ENCODE measurements at regions not wholly inside any gene's neighbourhood (a gene's known extent, or its start where the extent isn't known, plus 50 kb on each side); places are given as distances from the start of the nearest gene placed in this dataset.

- DNase-seq, result no peak
- Mint-ChIP-seq H3K36me3 (ENCODE audit: low read depth) (no peaks in the 10 kb centered on the region), H3K9me3 (peaks cover 35% of the 10 kb centered on the region), H3K4me1 (ENCODE audit: low read depth) (no peaks in the 10 kb centered on the region), H3K27ac (no peak overlapping the region), H3K27me3 (ENCODE audit: insufficient read depth) (no peaks in the 10 kb centered on the region), H3K4me3 (no peak overlapping the region)
- TF ChIP-seq CTCF (IDR thresholded peaks at IDR 0.05), result no peak
These were observed 917.0 kb downstream of the LRFN5 start for GRCh38 chr14:42523666-42524065.

- H3K27me3 Mint-ChIP-seq (ENCODE audit: insufficient read depth), result no peaks in the 10 kb centered on the region
These were observed 911.3 kb downstream of the LRFN5 start for GRCh38 chr14:42517806-42518500.

GRCh38 chr14:42513837-42514236, 907.2 kb downstream of the LRFN5 start:
- Mint-ChIP-seq H3K36me3 (ENCODE audit: low read depth) (peaks cover 6% of the 10 kb centered on the region; the same call in 1 of the 2 replicates), H3K9me3 (peaks cover 36% of the 10 kb centered on the region), H3K4me3 (no peak overlapping the region), H3K27ac (no peak overlapping the region), H3K27me3 (ENCODE audit: insufficient read depth) (no peaks in the 10 kb centered on the region), H3K4me1 (ENCODE audit: low read depth) (no peaks in the 10 kb centered on the region)
- no peak for TF ChIP-seq CTCF (IDR thresholded peaks at IDR 0.05)
- no peak for DNase-seq

More at GRCh38 chr14:42517806-42518500, 911.3 kb downstream of the LRFN5 start:
- Mint-ChIP-seq H3K36me3 (ENCODE audit: low read depth) (peaks cover 6% of the 10 kb centered on the region; the same call in 1 of the 2 replicates), H3K4me1 (ENCODE audit: low read depth) (no peaks in the 10 kb centered on the region), H3K9me3 (peaks cover 55% of the 10 kb centered on the region), H3K4me3 (no peak overlapping the region), H3K27ac (no peak overlapping the region)
- TF ChIP-seq CTCF (IDR thresholded peaks at IDR 0.05), result no peak
- no peak for DNase-seq

GRCh38 chr14:42510071-42510470, 903.4 kb downstream of the LRFN5 start:
- Mint-ChIP-seq H3K4me3 (no peak overlapping the region), H3K9me3 (peaks cover 36% of the 10 kb centered on the region), H3K27ac (no peak overlapping the region), H3K27me3 (ENCODE audit: insufficient read depth) (no peaks in the 10 kb centered on the region; the same call in 1 of the 2 replicates), H3K36me3 (ENCODE audit: low read depth) (no peaks in the 10 kb centered on the region), H3K4me1 (ENCODE audit: low read depth) (no peaks in the 10 kb centered on the region)
- DNase-seq, result no peak
- no peak for TF ChIP-seq CTCF (IDR thresholded peaks at IDR 0.05)

GRCh38 chr14:42508209-42508946, 901.7 kb downstream of the LRFN5 start:
- no peak for DNase-seq
- H3K4me3 Mint-ChIP-seq, result no peak overlapping the region
- no peak for TF ChIP-seq CTCF (IDR thresholded peaks at IDR 0.05)
- no peaks in the 10 kb centered on the region; the same call in 1 of the 2 replicates for H3K27me3 Mint-ChIP-seq (ENCODE audit: insufficient read depth)
- H3K27ac Mint-ChIP-seq, result no peak overlapping the region
- no peaks in the 10 kb centered on the region for H3K36me3 Mint-ChIP-seq (ENCODE audit: low read depth)
- peaks cover 30% of the 10 kb centered on the region for H3K9me3 Mint-ChIP-seq
- H3K4me1 Mint-ChIP-seq (ENCODE audit: low read depth), result no peaks in the 10 kb centered on the region

Data from HFFc6 (cell line).